ENCODE measurements at regions not wholly inside any gene's neighbourhood (a gene's known extent, or its start where the extent isn't known, plus 50 kb on each side); places are given as distances from the start of the nearest gene placed in this dataset.

- TF ChIP-seq POLR2AphosphoS5 (IDR thresholded peaks at IDR 0.05; ENCODE audit: borderline replicate concordance, low read depth, low read length) (no peak), EZH2 (IDR thresholded peaks at IDR 0.05) (no peak)
Observed at GRCh38 chr10:78251016-78251385, 217.3 kb downstream of the RPS24 start.

Measured in SK-N-MC (cell line).